Globus pallidus (tissue), 1 donor: ENCODE measurements at regions not wholly inside any gene's neighbourhood (a gene's known extent, or its start where the extent isn't known, plus 50 kb on each side); places are given as distances from the start of the nearest gene placed in this dataset.
"Not testable (repeated sequence)": the region's sequence is repeated elsewhere in the genome, so short reads cannot be mapped to it uniquely, and the experiment has no call there.

Source experiments
- DNase-seq: peaks from one replicate; pipeline ENCODE4 v3.0.0-alpha.2; 2015; ENCODE audit warnings: low spot score

GRCh38 chrX:40530509-40530908 is 50.3 kb upstream of the ATP6AP2 start:
- no peak for DNase-seq

DNA sequence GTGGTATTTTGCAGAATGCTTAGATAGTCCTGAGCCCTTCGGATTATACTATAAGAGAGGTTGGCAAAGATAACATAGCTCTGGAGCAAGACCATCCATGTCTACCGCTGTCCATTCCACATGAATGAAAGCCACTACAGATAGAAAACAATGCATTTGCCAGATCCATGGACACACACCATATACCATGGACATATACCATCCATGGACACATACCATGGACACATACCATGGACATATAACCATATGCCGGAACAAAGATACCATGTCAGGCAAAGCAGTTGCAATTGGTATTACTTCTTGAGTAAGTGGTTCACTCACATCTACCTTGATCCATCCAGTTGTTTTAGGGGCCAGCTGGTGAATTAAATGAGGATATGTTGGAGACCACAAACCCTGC is 53.2 kb upstream of the ATP6AP2 start:
- no peak for DNase-seq

DNA sequence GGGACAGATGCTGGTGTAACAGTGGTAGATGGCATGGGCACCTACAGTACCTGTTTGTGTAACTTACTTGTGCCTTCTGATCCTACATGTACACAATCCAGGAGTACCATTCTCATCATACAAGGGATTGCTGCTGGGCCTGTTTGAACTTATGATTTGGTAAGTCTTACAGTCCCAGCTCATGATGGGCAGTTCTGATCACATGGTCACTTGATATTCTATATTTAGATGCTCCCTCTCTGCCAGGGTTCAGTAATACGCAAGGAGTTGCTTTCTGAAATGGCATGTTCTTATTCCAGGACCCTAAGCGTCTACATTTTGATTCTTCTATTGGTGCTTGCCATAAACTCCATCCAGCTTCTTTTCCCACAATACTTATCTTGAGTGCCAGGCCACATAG is 54.4 kb upstream of the ATP6AP2 start:
- no peak for DNase-seq

DNA sequence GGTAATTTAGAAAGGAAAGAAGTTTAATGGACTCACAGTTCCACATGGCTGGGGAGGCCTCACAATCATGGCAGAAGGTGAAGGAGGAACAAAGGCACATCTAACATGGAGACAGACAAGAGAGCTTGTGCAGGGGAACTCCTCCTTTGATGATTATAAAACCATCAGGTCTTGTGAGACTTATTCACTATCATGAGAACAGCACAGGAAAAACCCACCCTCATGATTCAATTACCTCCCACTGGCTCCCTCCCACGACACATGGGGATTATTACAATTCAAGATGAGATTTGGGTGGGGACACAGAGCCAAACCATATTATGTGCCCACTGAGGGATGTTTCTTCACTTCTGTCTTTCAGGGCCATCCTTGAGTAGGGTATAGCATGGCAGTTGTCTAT is 54.9 kb upstream of the ATP6AP2 start:
- DNase-seq = not testable (repeated sequence)

GRCh38 chrX:40524423-40524822 is 56.3 kb upstream of the ATP6AP2 start:
- DNase-seq = no peak

- DNase-seq = no peak
Observed at GRCh38 chrX:40523852-40524251, 56.9 kb upstream of the ATP6AP2 start.

DNA sequence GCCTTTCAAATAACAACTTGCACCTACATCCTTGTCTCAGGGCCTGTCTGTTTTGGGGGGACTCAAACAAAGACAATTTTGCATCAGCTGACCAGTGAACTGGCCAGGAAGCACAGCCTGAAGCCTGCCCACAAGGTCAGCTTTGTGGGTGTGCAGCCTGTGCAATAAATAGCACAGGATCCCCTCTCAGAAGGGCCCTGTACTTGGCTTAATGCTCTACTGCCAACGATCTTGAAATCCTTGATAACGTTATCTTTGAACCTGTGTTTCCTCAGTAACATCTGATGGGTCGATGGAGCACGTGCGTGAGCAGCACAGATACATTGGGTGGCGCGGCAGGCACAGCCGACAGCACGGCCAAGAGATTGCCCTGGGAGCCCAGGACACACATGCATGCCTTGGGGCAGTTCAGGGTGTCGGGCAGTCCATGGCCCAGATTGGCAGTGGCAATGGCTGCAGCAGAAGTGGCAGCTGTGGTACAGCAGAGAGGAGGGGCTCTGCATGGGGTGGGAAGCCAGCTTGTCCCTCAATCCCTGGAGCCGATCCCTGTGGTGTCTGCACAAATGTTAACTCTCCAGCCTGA is 58.8 kb upstream of the ATP6AP2 start:
- DNase-seq = peak; percentile 35

GRCh38 chrX:40514376-40514775 is 66.4 kb upstream of the ATP6AP2 start:
- DNase-seq = no peak

GRCh38 chrX:40513835-40514234 is 66.9 kb upstream of the ATP6AP2 start:
- DNase-seq = no peak

DNA sequence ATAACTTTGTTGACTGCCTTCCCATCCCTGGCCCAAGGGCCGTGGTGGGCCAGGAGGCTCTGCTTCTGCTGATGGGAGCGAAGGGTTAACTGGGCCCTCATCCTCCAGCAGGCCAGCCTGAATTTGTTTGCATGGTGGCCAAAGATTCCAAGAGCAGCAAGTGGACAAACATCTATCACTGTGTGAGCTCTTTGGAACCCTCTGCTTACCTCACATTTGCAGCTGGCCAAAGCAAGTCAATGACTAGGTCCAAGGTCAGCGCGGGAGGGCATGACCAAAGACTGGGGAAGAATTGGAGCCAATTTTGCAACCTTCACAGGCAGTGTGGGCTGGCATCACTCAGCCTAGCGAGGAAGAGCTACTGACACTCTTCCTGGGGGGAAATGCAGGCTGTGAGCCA is 67.8 kb upstream of the ATP6AP2 start:
- no peak for DNase-seq

DNA sequence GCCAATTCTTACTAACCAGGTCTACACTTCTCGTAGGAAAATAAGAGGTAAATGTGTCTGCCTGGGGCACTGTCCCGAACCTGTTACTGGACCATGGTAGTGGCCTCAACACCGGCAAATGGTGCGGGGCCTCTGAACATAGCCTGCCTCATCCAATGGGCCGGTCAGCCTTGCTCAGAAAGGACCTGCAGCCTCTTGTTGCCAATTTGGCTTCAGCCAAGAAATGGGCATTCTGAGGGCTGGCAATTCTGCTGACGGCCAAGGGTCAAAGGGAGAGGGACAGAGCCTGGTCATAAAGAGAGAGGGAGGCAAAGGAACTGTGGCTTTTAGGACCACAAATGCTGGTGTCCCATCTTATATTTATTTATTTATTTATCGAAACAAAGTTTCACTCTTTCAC is 69.5 kb upstream of the ATP6AP2 start:
- no peak for DNase-seq

DNA sequence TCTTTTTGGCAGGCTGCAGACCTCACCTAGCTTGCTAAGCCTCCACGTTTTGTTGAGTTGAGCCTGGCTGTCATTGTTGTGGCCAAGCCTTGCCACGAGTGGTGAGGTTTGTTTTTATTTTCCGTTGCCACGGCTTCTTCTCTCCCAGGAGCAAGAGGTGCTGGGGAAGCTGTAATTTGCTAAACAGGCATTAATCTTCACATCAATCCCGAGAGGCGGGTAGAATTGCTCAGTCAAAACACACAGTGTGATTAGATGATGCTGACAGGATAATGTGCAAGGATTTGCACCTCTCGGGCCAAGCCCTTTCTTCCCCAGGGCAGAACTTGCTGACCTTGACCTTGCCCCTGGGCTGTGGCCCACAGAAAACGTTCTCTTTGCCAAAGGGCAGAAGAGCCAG is 72.2 kb upstream of the ATP6AP2 start:
- DNase-seq = no peak

DNA sequence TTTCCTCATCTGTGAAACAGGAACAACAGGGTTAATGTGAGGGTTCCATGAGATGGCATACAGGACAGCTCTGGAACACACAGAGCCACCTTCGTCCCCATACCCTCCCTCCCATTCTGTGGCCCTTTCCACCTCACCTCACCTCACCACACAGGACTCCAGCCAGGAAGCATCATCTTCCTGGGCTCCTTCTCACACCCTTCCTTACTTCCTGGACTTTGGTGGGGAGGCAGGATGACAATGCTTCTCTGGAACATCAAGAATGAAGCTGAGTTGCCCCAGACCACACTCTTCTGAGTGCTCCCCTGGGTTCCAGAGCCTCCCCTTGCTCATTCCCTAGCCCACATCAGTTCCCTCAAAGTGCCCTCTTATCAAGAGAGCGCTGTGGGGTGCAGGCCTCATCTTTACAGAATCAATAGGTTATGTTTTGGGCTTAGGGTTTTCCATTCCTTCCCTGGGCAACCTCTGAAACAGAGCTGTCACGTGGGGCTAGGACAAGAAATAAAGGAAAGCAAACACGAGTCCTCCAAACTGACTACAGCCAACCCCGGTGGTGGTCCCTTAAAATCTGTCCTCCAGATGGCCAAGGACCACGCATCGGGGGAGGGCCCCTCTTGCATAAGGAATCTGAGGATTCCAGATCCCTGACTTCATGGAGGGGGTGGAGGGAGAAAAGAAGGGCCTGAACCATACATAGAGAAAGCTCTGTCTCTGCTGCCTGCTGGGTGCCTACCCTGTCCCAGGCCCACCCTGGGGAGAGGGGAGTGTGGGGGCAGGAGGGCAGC is 74.4 kb upstream of the ATP6AP2 start:
- DNase-seq = no peak

- DNase-seq = no peak
Observed at GRCh38 chrX:40504801-40505605, 75.8 kb upstream of the ATP6AP2 start.

DNA sequence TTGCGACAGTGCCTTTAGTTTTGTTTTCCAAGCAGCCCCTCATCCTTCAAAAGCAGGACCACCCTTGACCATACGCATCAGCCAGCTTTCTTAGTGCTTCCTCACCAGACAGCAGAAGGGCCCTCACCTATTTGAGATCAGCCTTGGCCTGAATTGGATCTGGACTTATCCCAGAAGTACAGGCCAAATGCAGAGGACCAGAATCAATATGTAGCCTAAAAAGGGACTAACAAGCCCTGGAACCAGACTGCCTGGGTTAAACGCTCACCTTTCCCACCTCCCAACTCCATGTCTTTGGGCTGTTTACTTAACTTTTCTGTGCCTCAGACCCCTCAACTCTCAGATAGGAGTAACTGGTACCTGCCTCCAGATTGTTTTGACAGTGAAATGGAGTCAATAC is 77.7 kb upstream of the ATP6AP2 start:
- no peak for DNase-seq

DNA sequence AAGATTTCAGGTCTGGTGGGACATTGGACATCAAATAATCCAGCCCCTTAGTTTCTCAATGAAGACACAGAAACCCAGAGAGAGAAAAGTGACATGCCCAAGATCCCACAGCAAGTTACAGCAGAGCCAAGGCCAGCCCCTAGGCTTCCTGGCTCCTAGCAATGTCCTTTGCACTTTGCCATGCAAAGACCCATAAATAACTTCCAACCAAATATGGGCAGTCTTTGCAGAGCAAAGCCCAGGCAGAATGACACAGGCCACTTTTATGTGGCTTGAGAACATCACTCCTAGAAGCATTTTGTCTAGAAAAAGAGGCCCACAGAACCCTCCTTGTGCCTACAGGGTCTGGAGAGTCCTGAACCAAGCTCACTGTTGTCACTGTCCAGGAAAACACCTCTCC is 78.1 kb upstream of the ATP6AP2 start:
- no peak for DNase-seq

- no peak for DNase-seq
Observed at GRCh38 chrX:40501164-40501855, 79.5 kb upstream of the ATP6AP2 start.

GRCh38 chrX:40496728-40497127 is 84.0 kb upstream of the ATP6AP2 start:
- DNase-seq = peak; percentile 15

- no peak for DNase-seq
Observed at GRCh38 chrX:40495659-40496058, 85.1 kb upstream of the ATP6AP2 start.

DNA sequence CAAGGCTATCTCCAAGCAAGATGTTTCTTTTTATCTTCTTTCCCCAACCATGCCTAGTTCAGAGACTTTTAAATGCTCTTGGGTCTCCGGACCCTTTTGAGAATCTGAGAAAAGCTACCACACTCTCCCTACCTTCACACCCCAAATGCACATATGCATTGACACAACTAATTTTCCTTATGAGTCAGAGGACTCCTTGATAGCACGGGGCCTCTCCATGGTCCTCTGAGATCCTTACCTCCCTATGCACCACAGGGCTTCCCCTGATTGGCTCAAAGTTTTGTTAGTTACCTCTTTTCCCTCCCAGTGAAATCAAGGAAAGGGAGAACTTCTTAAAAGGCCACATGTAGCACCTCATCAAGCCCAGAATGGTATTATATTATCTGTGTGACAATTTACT is 86.8 kb upstream of the ATP6AP2 start:
- DNase-seq = no peak

- DNase-seq = no peak
Observed at GRCh38 chrX:40488296-40488695, 92.5 kb upstream of the ATP6AP2 start.

DNA sequence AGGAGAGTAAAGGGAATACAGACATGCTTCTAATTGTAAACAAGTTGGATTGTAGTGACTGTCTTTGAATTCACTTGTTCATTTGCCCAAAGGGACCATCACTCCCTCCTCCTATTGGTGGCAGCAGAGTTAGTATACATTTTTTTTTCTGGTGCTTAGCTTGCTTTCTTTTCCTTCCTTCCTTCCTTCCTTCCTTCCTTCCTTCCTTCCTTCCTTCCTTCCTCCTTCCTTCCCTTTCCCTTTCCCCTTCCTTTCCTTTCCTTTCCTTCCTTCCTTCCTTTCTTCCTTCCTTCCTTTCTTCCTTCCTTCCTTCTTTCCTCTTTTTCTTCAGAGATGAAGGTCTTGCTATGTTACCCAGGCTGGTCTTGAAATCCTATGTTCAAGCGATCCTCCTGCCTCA is 94.8 kb upstream of the ATP6AP2 start:
- no peak for DNase-seq
